T-cell (primary cell): ENCODE measurements at regions not wholly inside any gene's neighbourhood (a gene's known extent, or its start where the extent isn't known, plus 50 kb on each side); places are given as distances from the start of the nearest gene placed in this dataset.

ENCODE experiments used
- ATAC-seq, 4 experiments: fragments of 200-7000 bp in 3 of 4; fragments of 150-1000 bp in 1 of 4; cut with Tn5 transposase; replicated peaks in 1 of 4; 1 replicate in 3 of 4; 2 replicates in 1 of 4; pipeline ENCODE4 v1.10.0; 2021; ENCODE audit warnings: moderate library complexity in 3 of 4, mild to moderate bottlenecking in 2 of 4, moderate number of reproducible peaks in 1 of 4
- CTCF ChIA-PET, 2 donors: fragments of 300-600 bp; sonication (Branson Sonifier 250); formaldehyde crosslinking; loops; one replicate each; lab custom pipeline; 2022; ENCODE audit warnings: antibody characterized with exemption in 2 of 2; lab: Charles Lee
- POLR2A ChIA-PET, 2 donors: fragments of 300-600 bp; sonication (Branson Sonifier 250); formaldehyde crosslinking; loops; one replicate each; lab custom pipeline; 2022; ENCODE audit warnings: antibody characterized with exemption in 2 of 2; lab: Charles Lee
- DNase-seq, 35 experiments: peaks; one replicate each; pipeline versions ENCODE4 v3.0.0 to v3.0.0-alpha.2; 2013 to 2023
- H3K27ac ChIP-seq: one replicate; pipeline ENCODE4 v1.5.1; 2013; ENCODE audit warnings: low read length
- H3K27me3 ChIP-seq, 2 experiments: replicated peaks in 1 of 2; 1 replicate in 1 of 2; 2 replicates in 1 of 2; pipeline versions ENCODE4 v1.6.1 to v1.7.0; 2013; ENCODE audit warnings: low read length in 1 of 2, mixed read lengths in 1 of 2; ENCODE audit not compliant: control insufficient read depth in 2 of 2, insufficient read depth in 2 of 2; ENCODE audit errors: extremely low read depth in 1 of 2
- H3K36me3 ChIP-seq, 2 donors: 1 replicate in 1 of 2; 2 replicates in 1 of 2; pipeline versions ENCODE4 v1.6.1 to v1.7.0; 2013; ENCODE audit warnings: low read length in 1 of 2; ENCODE audit not compliant: control insufficient read depth in 2 of 2, insufficient read depth in 1 of 2; ENCODE audit errors: extremely low read depth in 1 of 2
- H3K4me1 ChIP-seq, 2 experiments: 1 replicate in 1 of 2; 2 replicates in 1 of 2; pipeline versions ENCODE4 v1.6.1 to v1.7.0; 2013; ENCODE audit warnings: low read length in 2 of 2, mixed read lengths in 1 of 2; ENCODE audit not compliant: insufficient read depth in 2 of 2, control insufficient read depth in 1 of 2; ENCODE audit errors: extremely low read depth in 1 of 2
- H3K4me3 ChIP-seq, 2 donors: 1 replicate in 1 of 2; 2 replicates in 1 of 2; pipeline versions ENCODE4 v1.5.1 to v1.7.0; 2013; ENCODE audit warnings: mild to moderate bottlenecking in 2 of 2, low read length in 1 of 2, moderate library complexity in 1 of 2; ENCODE audit not compliant: control insufficient read depth in 1 of 2; ENCODE audit errors: extremely low read depth in 1 of 2
- H3K9me3 ChIP-seq: 2 replicates; pipeline ENCODE4 v1.7.0; 2013
- H3K27ac Mint-ChIP-seq, 2 donors: one replicate each; pipeline ENCODE4 v1.8.0; 2020 to 2021; ENCODE audit warnings: mild to moderate bottlenecking in 2 of 2, mixed read lengths in 2 of 2
- H3K27me3 Mint-ChIP-seq, 2 donors: one replicate each; pipeline ENCODE4 v1.8.0; 2021 to 2022; ENCODE audit warnings: mixed read lengths in 2 of 2
- H3K36me3 Mint-ChIP-seq: one replicate; pipeline ENCODE4 v1.8.0; 2021; ENCODE audit warnings: mixed read lengths
- H3K4me1 Mint-ChIP-seq, 3 donors: one replicate each; pipeline ENCODE4 v1.8.0; 2020 to 2022; ENCODE audit warnings: mixed read lengths in 3 of 3, mild to moderate bottlenecking in 1 of 3
- H3K4me3 Mint-ChIP-seq, 3 donors: one replicate each; pipeline ENCODE4 v1.8.0; 2020 to 2022; ENCODE audit warnings: mild to moderate bottlenecking in 3 of 3, mixed read lengths in 3 of 3, moderate library complexity in 3 of 3
- H3K9me3 Mint-ChIP-seq, 3 donors: one replicate each; pipeline ENCODE4 v1.8.0; 2020 to 2022; ENCODE audit warnings: mixed read lengths in 3 of 3
- WGBS: methylation state at CpG from one replicate; pipeline ENCODE4 v1.1.5; 2013; ENCODE audit warnings: missing lambda C conversion rate; ENCODE audit not compliant: insufficient coverage; 5-methylcytosine and 5-hydroxymethylcytosine counted together

DNA sequence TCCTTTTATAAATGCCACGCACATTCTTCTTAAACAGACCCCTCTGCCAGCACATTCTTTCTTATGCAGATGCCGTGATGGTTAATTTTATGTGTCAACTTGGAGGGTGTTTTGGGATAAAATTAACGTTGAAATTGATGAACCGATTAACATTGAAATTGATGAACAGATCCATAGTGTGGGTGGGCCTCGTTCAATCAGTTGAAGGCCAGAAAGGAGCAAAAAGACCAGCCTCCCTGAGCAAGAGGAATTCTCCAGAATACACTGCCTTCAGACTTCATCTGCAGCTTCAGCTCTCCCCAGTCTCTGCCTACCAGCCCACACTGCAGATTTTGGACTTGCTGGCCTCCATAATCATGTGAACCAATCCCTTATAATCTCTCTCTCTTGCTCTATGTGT is 233.6 kb upstream of the BCOR start:
- CTCF ChIA-PET, result no interaction called here
- no CpG with 5 or more reads among the region's 5 CpGs for WGBS
- Histone ChIP-seq H3K4me3 (no peak overlapping the region), H3K27ac (no peak overlapping the region), H3K9me3 (no peaks in the 10 kb centered on the region), H3K27me3 (no peaks in the 10 kb centered on the region), H3K36me3 (no peaks in the 10 kb centered on the region), H3K4me1 (no peaks in the 10 kb centered on the region)
- no peak for ATAC-seq
- DNase-seq, result no peak
- POLR2A ChIA-PET, result no interaction called here
- Mint-ChIP-seq H3K4me1 (peaks cover 2 to 6% (median 6%) of the 10 kb centered on the region in 3 donors), H3K36me3 (no peaks in the 10 kb centered on the region), H3K9me3 (no peaks in the 10 kb centered on the region), H3K27me3 (peaks cover 0 to 9% of the 10 kb centered on the region in 2 donors), H3K4me3 (no peak overlapping the region), H3K27ac (no peak overlapping the region)

DNA sequence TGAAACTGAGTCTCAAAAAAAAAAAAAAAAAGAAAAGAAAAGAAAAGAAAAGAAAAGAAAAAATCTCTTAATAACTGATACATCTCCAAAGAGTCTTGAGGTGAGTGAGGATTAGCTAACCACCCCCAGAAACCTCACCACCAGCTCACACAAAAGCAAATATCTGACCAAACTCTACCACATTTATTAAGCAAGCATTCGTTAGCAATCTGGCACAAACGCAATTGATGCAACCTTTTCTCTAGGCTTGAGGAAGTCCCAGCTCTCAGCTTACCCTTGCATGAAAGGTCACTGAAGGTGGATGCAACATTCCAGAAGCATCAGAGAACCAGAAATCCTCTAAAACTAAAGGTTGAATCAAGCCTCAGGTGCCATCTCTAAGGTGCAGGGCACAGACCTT is 231.9 kb upstream of the BCOR start:
- ChIA-PET CTCF (no interaction called here), POLR2A (no interaction called here)
- no peak overlapping the region for H3K27ac ChIP-seq
- H3K9me3 ChIP-seq, result no peaks in the 10 kb centered on the region
- WGBS, result no CpG with 5 or more reads among the region's 2 CpGs
- ATAC-seq (no peak), DNase-seq (no peak)
- H3K27me3 Mint-ChIP-seq, result peaks cover 0 to 6% of the 10 kb centered on the region in 2 donors
- no peaks in the 10 kb centered on the region for H3K36me3 ChIP-seq
- no peaks in the 10 kb centered on the region for H3K9me3 Mint-ChIP-seq
- no peak overlapping the region for H3K4me3 Mint-ChIP-seq
- no peaks in the 10 kb centered on the region for H3K36me3 Mint-ChIP-seq
- no peaks in the 10 kb centered on the region for H3K4me1 ChIP-seq
- H3K27me3 ChIP-seq, result no peaks in the 10 kb centered on the region
- H3K27ac Mint-ChIP-seq, result no peak overlapping the region
- peaks cover 2 to 6% (median 6%) of the 10 kb centered on the region in 3 donors for H3K4me1 Mint-ChIP-seq
- no peak overlapping the region for H3K4me3 ChIP-seq

DNA sequence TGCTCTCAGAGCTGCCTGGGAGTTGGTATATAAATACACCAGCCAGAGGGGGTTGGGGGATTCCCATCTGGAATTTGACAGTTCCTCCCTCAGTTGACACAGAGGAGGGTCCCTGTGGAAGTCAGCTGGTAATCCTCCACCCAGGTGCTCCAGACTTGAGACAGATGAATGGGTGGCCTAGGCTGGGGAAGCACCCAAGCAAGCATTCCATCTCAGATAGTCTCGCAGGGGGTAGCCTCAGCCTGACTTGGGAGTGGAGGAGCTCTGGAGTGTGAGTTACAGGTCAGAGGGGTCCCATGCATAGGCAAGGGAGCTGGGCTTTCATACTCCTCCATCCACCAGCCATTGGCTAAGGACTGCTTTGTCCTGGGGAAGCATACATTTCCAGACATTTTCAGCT is 229.3 kb upstream of the BCOR start:
- Mint-ChIP-seq H3K4me3 (no peak overlapping the region), H3K36me3 (no peaks in the 10 kb centered on the region), H3K4me1 (no peaks in the 10 kb centered on the region), H3K27me3 (peaks cover 0 to 6% of the 10 kb centered on the region in 2 donors), H3K9me3 (no peaks in the 10 kb centered on the region), H3K27ac (no peak overlapping the region)
- no peak for DNase-seq
- H3K27me3 ChIP-seq, result no peaks in the 10 kb centered on the region
- no peaks in the 10 kb centered on the region for H3K36me3 ChIP-seq
- ChIA-PET POLR2A (no interaction called here), CTCF (no interaction called here)
- no peak for ATAC-seq
- no peaks in the 10 kb centered on the region for H3K9me3 ChIP-seq
- no peak overlapping the region for H3K27ac ChIP-seq
- no peaks in the 10 kb centered on the region for H3K4me1 ChIP-seq
- WGBS, result no CpG with 5 or more reads among the region's 1 CpG
- no peak overlapping the region for H3K4me3 ChIP-seq

DNA sequence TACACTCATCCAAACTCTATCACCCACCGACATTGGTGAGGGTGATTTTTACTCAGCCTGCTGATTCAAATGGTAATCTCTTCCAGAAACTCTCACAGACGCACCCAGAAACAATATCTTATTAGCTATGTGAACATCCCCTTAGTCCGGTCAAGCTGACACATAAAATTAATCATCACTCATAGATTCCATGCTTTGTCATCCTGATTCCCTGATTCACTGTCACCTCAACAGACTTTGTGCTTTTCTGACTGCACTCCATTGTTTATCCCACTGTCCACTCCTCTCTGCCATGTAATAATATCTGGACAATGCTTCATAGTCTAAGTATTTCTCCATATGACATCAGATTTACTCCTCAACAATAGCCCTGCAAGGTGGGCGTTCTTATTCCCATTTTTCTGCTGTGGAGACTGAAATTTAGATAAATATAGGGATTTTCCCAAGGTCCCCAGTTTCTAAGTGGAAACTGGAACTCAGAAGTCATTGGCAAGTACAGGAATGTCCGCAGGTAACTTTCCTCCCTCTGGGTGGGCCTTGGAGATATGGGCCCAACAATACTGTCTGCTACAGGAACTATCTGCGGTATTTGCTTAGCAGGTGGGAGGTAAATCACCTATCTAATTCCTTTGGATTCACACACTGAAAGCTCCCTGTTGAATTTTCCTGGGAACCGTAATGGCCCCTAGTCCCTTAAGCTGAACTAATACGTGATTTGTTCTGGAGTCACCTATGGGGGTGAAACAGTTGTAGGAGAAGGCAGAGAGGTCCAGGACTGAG is 228.6 kb upstream of the BCOR start:
- no peak overlapping the region for H3K4me3 Mint-ChIP-seq
- DNase-seq (no peak), ATAC-seq (no peak)
- peaks cover 0 to 6% of the 10 kb centered on the region in 2 donors for H3K27me3 Mint-ChIP-seq
- Histone ChIP-seq H3K27ac (no peak overlapping the region), H3K4me3 (no peak overlapping the region), H3K36me3 (no peaks in the 10 kb centered on the region), H3K9me3 (no peaks in the 10 kb centered on the region), H3K27me3 (no peaks in the 10 kb centered on the region), H3K4me1 (no peaks in the 10 kb centered on the region)
- WGBS, result 100% methylated on average over 1 of the region's 8 CpGs
- POLR2A ChIA-PET, result no interaction called here
- CTCF ChIA-PET, result no interaction called here
- peaks cover 0 to 2% (median 2%) of the 10 kb centered on the region in 3 donors for H3K9me3 Mint-ChIP-seq
- no peak overlapping the region for H3K27ac Mint-ChIP-seq
- H3K36me3 Mint-ChIP-seq, result no peaks in the 10 kb centered on the region
- no peaks in the 10 kb centered on the region for H3K4me1 Mint-ChIP-seq

DNA sequence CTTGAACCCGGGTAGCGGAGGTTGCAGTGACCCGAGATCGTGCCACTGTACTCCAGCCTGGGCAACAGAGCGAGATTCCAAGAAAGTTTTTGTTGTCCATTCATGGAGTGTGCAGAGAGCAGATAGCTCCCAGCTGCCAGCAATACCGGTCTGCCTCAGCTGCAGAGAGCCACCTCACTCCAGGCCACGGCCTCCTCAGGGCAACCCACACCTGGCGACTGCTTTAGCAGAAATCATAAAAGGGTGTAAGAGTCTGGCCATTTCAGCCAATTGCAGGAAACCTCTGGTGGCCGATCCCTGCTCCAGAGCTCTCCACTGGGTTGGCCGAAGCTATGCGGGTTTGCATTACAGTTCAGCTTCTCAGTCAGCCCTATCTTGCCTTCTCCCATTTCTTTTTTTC is 227.4 kb upstream of the BCOR start:
- Histone ChIP-seq H3K27ac (no peak overlapping the region), H3K4me3 (no peak overlapping the region), H3K27me3 (no peaks in the 10 kb centered on the region), H3K36me3 (no peaks in the 10 kb centered on the region), H3K4me1 (no peaks in the 10 kb centered on the region), H3K9me3 (no peaks in the 10 kb centered on the region)
- ChIA-PET CTCF (no interaction called here), POLR2A (no interaction called here)
- H3K27ac Mint-ChIP-seq, result no peak overlapping the region
- H3K27me3 Mint-ChIP-seq, result peaks cover 0 to 16% of the 10 kb centered on the region in 2 donors
- H3K9me3 Mint-ChIP-seq, result peaks cover 7 to 11% (median 9%) of the 10 kb centered on the region in 3 donors
- H3K4me3 Mint-ChIP-seq, result no peak overlapping the region
- ATAC-seq (no peak), DNase-seq (no peak)
- WGBS, result 95% methylated on average over 3 of the region's 11 CpGs
- H3K4me1 Mint-ChIP-seq, result no peaks in the 10 kb centered on the region
- H3K36me3 Mint-ChIP-seq, result no peaks in the 10 kb centered on the region

DNA sequence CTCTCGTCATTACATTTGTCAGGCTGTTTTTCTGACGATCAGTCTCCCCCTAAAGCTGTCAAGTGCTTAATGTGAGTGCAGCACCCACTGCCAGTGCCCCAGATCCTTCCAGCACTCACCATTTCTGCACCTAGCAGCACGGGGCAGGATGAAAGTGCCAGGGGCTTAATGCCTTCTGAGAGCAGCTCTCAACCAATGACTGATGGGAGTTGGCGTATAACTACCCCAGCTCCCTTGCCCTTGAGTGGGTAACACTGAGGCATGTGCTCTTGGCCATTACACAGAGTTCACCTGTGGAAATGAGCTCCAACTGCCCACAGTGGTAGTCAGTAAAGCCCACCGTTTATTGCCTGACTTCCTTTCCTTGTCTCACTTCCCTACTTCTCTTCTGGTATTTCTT is 226.2 kb upstream of the BCOR start:
- peaks cover 0 to 16% of the 10 kb centered on the region in 2 donors for H3K27me3 Mint-ChIP-seq
- DNase-seq, result no peak

More for the DNA sequence above, 226.2 kb upstream of the BCOR start:
- H3K36me3 Mint-ChIP-seq, result no peaks in the 10 kb centered on the region
- 80% methylated on average over 3 of the region's 5 CpGs for WGBS
- no peak for ATAC-seq
- no peak overlapping the region for H3K4me3 ChIP-seq
- H3K4me1 Mint-ChIP-seq, result no peaks in the 10 kb centered on the region
- no peaks in the 10 kb centered on the region for H3K9me3 ChIP-seq
- no peaks in the 10 kb centered on the region for H3K36me3 ChIP-seq
- peaks cover 9 to 11% (median 11%) of the 10 kb centered on the region in 3 donors for H3K9me3 Mint-ChIP-seq
- H3K4me1 ChIP-seq, result no peaks in the 10 kb centered on the region
- H3K27ac Mint-ChIP-seq, result no peak overlapping the region
- ChIA-PET POLR2A (no interaction called here), CTCF (interaction anchor here in 1 of 2 donors (0.7 kb wide), 1 partner anchor 1449 kb away, joined by 3 read pairs; no protein-coding TSS in a partner anchor)
- H3K4me3 Mint-ChIP-seq, result no peak overlapping the region
- H3K27me3 ChIP-seq, result no peaks in the 10 kb centered on the region
- H3K27ac ChIP-seq, result no peak overlapping the region
